HG03469 (cell line): ENCODE measurements at regions not wholly inside any gene's neighbourhood (a gene's known extent, or its start where the extent isn't known, plus 50 kb on each side); places are given as distances from the start of the nearest gene placed in this dataset.

Source experiments
- ATAC-seq: cut with Tn5 transposase; IDR thresholded peaks from one replicate; pipeline ENCODE4 v1.9.1; 2021; ENCODE audit warnings: mild to moderate bottlenecking, moderate library complexity, moderate number of reproducible peaks; ENCODE audit not compliant: unreplicated experiment

DNA sequence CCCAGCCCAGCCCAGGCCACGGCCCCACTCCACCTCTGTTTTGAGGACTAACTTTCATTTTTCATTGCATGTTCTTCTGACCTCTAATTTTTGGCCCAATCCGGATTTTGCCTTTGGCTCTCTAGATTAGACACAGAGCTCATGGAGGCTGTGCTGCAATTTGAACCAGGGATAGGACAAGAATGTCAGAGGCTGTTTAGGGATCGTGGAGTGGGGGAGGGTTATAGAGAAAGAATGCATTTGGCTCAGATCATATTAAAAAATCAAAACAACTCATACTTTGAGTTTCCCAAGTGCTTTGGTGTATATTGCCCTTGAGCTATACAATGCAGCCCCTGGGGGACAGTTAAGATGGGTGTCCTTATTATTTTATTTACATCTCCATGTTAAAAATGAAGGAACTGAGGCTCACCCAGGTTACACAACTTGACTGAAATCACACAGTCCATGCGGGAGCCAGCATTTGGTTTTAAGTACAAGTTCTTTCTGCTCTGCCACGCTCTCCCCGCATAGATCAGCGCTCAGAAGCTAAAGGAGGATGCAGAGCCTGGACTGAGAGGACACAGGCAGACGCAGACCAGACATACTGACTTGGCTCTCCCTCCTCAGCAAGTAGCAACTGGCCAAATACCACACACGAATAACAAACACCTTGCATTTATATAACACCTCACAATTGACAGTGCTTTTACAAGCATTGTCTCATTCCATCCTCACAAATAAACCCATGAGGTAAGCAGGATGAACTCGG is 126.4 kb upstream of the RAI14 start:
- no peak for ATAC-seq

DNA sequence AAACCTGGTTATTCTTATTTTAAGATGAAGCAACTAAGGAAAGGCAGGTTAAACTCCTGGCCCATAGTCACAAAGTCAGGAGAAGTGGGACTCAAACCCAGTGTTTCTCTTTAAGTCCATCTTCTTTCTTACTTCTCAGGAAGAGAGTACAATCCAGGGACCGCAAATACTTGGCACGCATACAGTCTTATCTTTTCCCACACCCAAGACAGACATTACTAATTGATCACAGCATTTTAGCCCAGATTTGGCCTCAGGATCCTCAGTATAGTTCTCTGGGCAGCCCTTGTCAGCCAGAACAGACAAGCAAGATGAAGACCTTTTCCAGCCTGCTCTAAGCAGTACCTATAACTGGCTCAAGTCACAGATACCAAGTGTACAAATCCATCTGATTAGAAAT is 125.5 kb upstream of the RAI14 start:
- no peak for ATAC-seq

DNA sequence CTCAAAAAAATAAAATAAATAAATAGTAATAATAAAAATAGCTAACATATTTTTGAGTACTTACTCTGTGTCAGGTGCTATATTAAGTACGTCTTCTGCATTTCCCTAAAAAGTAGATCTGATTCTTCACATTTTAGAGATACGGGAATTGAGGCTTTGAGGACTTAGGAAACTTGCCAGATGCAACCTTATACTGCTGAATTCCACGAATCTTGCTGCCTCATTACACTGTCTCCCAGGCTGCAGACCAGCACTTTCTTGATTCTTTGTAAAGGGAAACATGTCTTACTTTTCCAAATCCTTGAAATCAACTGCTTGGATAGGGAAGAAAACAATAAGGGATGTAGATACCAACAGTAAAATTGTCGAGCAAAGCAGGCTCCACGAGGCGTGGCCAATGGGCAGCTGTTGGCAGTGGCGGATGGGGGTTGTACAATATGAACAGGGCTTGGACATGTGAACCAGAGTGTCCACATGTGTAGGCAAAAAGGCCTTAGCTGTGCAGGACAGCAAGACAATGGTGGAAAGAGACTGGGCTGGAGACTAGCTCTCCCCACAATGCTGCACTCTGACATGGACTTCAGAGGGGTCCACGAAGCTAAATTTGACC is 124.3 kb upstream of the RAI14 start:
- ATAC-seq, result no peak

- ATAC-seq, result peak; percentile 76
These were observed 122.3 kb upstream of the RAI14 start for GRCh38 chr5:34533582-34534522.

GRCh38 chr5:34534523-34535103 is 121.5 kb upstream of the RAI14 start:
- no peak for ATAC-seq

- no peak for ATAC-seq
These were observed 120.7 kb upstream of the RAI14 start for GRCh38 chr5:34535433-34535832.

DNA sequence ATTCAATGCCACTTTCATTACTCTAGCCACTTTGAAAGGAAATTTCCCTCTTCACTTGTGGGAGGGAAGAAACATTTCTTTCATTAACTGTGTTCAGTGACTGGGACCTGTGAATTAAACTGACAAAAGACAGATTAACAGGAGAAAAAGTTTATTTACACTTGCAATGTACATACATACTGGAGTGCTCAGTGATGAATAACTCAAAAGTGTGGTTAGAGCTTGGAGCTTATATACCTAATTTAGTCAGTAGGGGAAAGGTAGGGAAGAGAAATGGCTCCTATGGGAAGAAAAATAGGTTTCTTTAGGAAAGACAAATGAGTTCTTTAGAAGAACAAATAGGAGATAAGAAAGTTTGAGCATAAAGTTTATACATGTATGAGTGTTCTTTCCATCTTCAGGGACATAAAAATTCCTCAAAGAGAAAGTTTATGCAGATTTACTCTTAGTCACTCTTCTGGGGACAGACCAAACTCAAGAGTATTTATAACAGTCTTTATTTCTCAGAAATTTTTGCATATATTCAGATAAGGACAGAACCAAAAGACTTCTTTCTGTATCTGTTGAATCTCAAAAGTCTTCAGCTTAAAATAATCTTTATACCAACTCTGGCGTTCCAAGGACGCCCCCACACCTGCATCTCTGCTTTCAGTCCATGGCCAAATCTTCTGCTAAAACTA is 120.0 kb upstream of the RAI14 start:
- no peak for ATAC-seq

DNA sequence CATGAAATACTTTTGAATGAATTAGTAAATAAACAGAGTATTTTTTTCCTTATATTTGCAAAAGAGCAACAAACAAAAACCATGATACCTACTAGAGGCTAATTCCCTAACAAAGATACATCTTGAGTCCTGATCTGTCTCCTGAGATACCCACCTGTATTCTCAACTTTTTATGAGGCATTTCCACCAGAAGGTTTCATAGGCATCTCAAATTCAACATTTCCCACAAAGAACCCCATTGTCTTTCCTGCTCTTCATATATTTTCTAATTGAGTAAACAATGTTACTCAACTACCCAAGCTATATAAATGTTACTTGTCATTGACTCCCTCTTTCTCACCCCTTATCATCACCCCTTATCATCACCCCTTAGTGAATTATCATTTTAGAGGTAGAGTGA is 119.4 kb upstream of the RAI14 start:
- ATAC-seq, result no peak

- no peak for ATAC-seq
These were observed 118.0 kb upstream of the RAI14 start for GRCh38 chr5:34538026-34538672.

- ATAC-seq, result no peak
These were observed 116.9 kb upstream of the RAI14 start for GRCh38 chr5:34539183-34539582.

- no peak for ATAC-seq
These were observed 115.1 kb upstream of the RAI14 start for GRCh38 chr5:34541067-34541466.

- no peak for ATAC-seq
These were observed 113.3 kb upstream of the RAI14 start for GRCh38 chr5:34542818-34543217.

GRCh38 chr5:34543687-34544086 is 112.4 kb upstream of the RAI14 start:
- no peak for ATAC-seq

DNA sequence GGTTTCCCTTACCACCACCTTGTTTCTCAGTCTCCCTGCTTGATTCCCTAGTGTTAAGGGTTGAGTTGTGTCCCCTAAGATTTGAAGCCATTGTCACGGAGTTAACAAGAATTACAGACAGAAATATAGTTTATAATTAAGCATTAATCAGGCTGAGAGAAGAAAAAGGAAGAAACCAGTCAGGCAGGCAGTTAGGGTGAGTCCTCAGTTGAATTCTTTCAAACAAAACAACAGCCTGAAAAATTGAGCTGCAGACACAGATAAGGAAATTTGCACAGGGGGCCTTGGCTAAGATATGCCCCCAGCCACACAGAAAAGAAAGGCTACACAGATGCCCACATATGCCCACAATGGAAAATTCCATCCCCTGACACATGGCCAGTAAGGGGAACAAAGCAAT is 111.7 kb upstream of the RAI14 start:
- ATAC-seq, result no peak

- no peak for ATAC-seq
These were observed 111.0 kb upstream of the RAI14 start for GRCh38 chr5:34545164-34545563.

- ATAC-seq, result no peak
These were observed 110.5 kb upstream of the RAI14 start for GRCh38 chr5:34545626-34546025.

GRCh38 chr5:34547300-34548085 is 108.6 kb upstream of the RAI14 start:
- ATAC-seq, result no peak

- ATAC-seq, result no peak
These were observed 108.1 kb upstream of the RAI14 start for GRCh38 chr5:34548086-34548403.

- ATAC-seq, result no peak
These were observed 105.9 kb upstream of the RAI14 start for GRCh38 chr5:34550247-34550646.

- no peak for ATAC-seq
These were observed 105.2 kb upstream of the RAI14 start for GRCh38 chr5:34550964-34551363.
